ENCODE measurements at regions not wholly inside any gene's neighbourhood (a gene's known extent, or its start where the extent isn't known, plus 50 kb on each side); places are given as distances from the start of the nearest gene placed in this dataset.

GRCh38 chr16:64493709-64494108 is 628.2 kb downstream of the CDH11 start:
- no peak for TF ChIP-seq CTCF (IDR thresholded peaks at IDR 0.05)
- no peak for TF ChIP-seq POLR2AphosphoS5 (IDR thresholded peaks at IDR 0.05; ENCODE audit: insufficient read depth in 1 of 2, low read depth in 1 of 2)
- TF ChIP-seq POLR2A (IDR thresholded peaks at IDR 0.05), result no peak

All from vagina (tissue), 2 donors.